Panc1 (cell line): ENCODE measurements at regions not wholly inside any gene's neighbourhood (a gene's known extent, or its start where the extent isn't known, plus 50 kb on each side); places are given as distances from the start of the nearest gene placed in this dataset.

ENCODE experiments used
- ATAC-seq: fragments of 200-7000 bp; cut with Tn5 transposase; 2 replicates; pipeline ENCODE4 v1.9.1; 2020; ENCODE audit warnings: mild to moderate bottlenecking, moderate library complexity
- BruUV-seq: library from RNA; stranded (reverse); fragments of 400-500 nt; replicated peaks from 2 replicates; lab custom pipeline; 2021; lab: Mats Ljungman, UMichigan
- CTCF ChIA-PET: fragments of 300-600 bp; sonication (Branson Sonifier 250); formaldehyde crosslinking; loops from one replicate; lab custom pipeline; 2022; ENCODE audit warnings: antibody characterized with exemption; lab: Charles Lee
- POLR2A ChIA-PET: fragments of 300-600 bp; sonication (Branson Sonifier 250); formaldehyde crosslinking; loops from one replicate; lab custom pipeline; 2022; ENCODE audit warnings: antibody characterized with exemption; lab: Charles Lee
- DNase-seq: peaks from one replicate; pipeline ENCODE4 v3.0.0-alpha.2; 2010; ENCODE audit warnings: low read depth, low spot score
- H3K27ac ChIP-seq: 2 replicates; pipeline ENCODE4 v1.5.1; 2011; ENCODE audit warnings: mild to moderate bottlenecking, low read length, inconsistent platforms
- H3K27me3 ChIP-seq: fragments of 200-500 bp; sonication (Bioruptor generic); 2 replicates; pipeline ENCODE4 v1.6.0; 2014; ENCODE audit warnings: low read length, inconsistent platforms; ENCODE audit not compliant: control insufficient read depth, insufficient read depth
- H3K36me3 ChIP-seq: fragments of 200-500 bp; sonication (Bioruptor generic); 2 replicates; pipeline ENCODE4 v1.5.1; 2014; ENCODE audit warnings: inconsistent platforms, mild to moderate bottlenecking, low read length, moderate library complexity; ENCODE audit not compliant: control insufficient read depth, insufficient read depth
- H3K4me1 ChIP-seq: 2 replicates; pipeline ENCODE4 v1.5.1; 2011; ENCODE audit warnings: inconsistent platforms, mild to moderate bottlenecking, low read length, moderate library complexity; ENCODE audit not compliant: control insufficient read depth, insufficient read depth
- H3K4me3 ChIP-seq, 2 experiments: 2 replicates each; pipeline ENCODE4 v1.5.1; 2011 to 2012; ENCODE audit warnings: low read depth in 2 of 2, low read length in 2 of 2, mild to moderate bottlenecking in 2 of 2, inconsistent platforms in 1 of 2, moderate library complexity in 1 of 2
- H3K9me3 ChIP-seq: fragments of 200-500 bp; sonication (Bioruptor generic); 2 replicates; pipeline ENCODE4 v1.5.1; 2014; ENCODE audit warnings: low read depth, mild to moderate bottlenecking, inconsistent platforms, low read length, moderate library complexity; ENCODE audit not compliant: control insufficient read depth, insufficient read depth
- CTCF ChIP-seq: fragments of 450-650 bp; IDR thresholded peaks from 2 replicates; pipeline ENCODE4 v1.5.1; 2017; ENCODE audit warnings: mild to moderate bottlenecking
- POLR2AphosphoS5 ChIP-seq: IDR thresholded peaks from 2 replicates; pipeline ENCODE4 v1.6.1; 2012; ENCODE audit warnings: mild to moderate bottlenecking, low read depth, low read length, moderate library complexity
- SIN3A ChIP-seq: IDR thresholded peaks from 2 replicates; pipeline ENCODE4 v1.6.1; 2012; ENCODE audit warnings: low read depth, mild to moderate bottlenecking, low read length, moderate library complexity, borderline replicate concordance; ENCODE audit not compliant: insufficient read depth
- TCF7L2 ChIP-seq: IDR thresholded peaks from 2 replicates; pipeline ENCODE4 v1.6.1; 2011; ENCODE audit warnings: mild to moderate bottlenecking, low read depth, low read length, inconsistent platforms
- in situ Hi-C: cut with HindIII; loops from 2 replicates; pipeline ENCODE4 v1.10.0; 2016; ENCODE audit warnings: low sequenced_read_pairs, low pct_unique_long_range_greater_than_20kb
- intact Hi-C: fragments of 100-400 bp; cut with micrococcal nuclease; formaldehyde crosslinking; loops from one replicate; pipeline ENCODE4 v1.10.0; 2022; ENCODE audit not compliant: unreplicated experiment
- TF ChIP-seq, protein P1 (sequence below), 2 experiments: IDR thresholded peaks; 2 replicates each; pipeline ENCODE4 v1.6.1; 2011 to 2012; ENCODE audit warnings: low read depth in 2 of 2, control low read depth in 1 of 2, low read length in 1 of 2, mild to moderate bottlenecking in 1 of 2, moderate library complexity in 1 of 2; ENCODE audit not compliant: insufficient read depth in 1 of 2

- no peak for DNase-seq
- intact Hi-C loops (no loop called here), in situ Hi-C loops (no loop called here)
- no TSS peak for BruUV-seq
- Histone ChIP-seq H3K9me3 (no peaks in the 10 kb centered on the region), H3K36me3 (no peaks in the 10 kb centered on the region), H3K27me3 (no peaks in the 10 kb centered on the region), H3K4me1 (no peaks in the 10 kb centered on the region), H3K27ac (no peak overlapping the region), H3K4me3 (no peak overlapping the region)
- ChIA-PET CTCF (no interaction called here), POLR2A (interaction anchor here (0.5 kb wide), 1 partner anchor 62 kb away, joined by 3 read pairs; no protein-coding TSS in a partner anchor)
- ATAC-seq = no peak
- TF ChIP-seq TCF7L2 (no peak), CTCF (no peak)
Observed at GRCh38 chr13:84121456-84121855, 239.2 kb upstream of the SLITRK1 start.

GRCh38 chr13:84118839-84119409 lies 236.7 kb upstream of the SLITRK1 start:
- Histone ChIP-seq H3K27me3 (no peaks in the 10 kb centered on the region), H3K4me1 (no peaks in the 10 kb centered on the region), H3K4me3 (no peak overlapping the region), H3K9me3 (no peaks in the 10 kb centered on the region), H3K27ac (no peak overlapping the region), H3K36me3 (no peaks in the 10 kb centered on the region)
- intact Hi-C loops = no loop called here
- ChIA-PET CTCF (no interaction called here), POLR2A (no interaction called here)
- ATAC-seq = no peak
- DNase-seq = no peak
- TF ChIP-seq CTCF = no peak
- in situ Hi-C loops = no loop called here
- BruUV-seq = no TSS peak

GRCh38 chr13:84098273-84098672 lies 216.0 kb upstream of the SLITRK1 start:
- ChIA-PET POLR2A (no interaction called here), CTCF (no interaction called here)
- H3K4me1 ChIP-seq = no peaks in the 10 kb centered on the region
- H3K36me3 ChIP-seq = no peaks in the 10 kb centered on the region
- intact Hi-C loops (no loop called here), in situ Hi-C loops (no loop called here)
- H3K9me3 ChIP-seq = no peaks in the 10 kb centered on the region
- BruUV-seq = no TSS peak
- H3K27ac ChIP-seq = no peak overlapping the region
- no peak overlapping the region for H3K4me3 ChIP-seq
- H3K27me3 ChIP-seq = no peaks in the 10 kb centered on the region
- ATAC-seq = no peak
- DNase-seq = no peak
- TF ChIP-seq POLR2AphosphoS5 (no peak), TCF7L2 (no peak), CTCF (no peak), SIN3A (no peak)
- TF ChIP-seq, protein P1, sequence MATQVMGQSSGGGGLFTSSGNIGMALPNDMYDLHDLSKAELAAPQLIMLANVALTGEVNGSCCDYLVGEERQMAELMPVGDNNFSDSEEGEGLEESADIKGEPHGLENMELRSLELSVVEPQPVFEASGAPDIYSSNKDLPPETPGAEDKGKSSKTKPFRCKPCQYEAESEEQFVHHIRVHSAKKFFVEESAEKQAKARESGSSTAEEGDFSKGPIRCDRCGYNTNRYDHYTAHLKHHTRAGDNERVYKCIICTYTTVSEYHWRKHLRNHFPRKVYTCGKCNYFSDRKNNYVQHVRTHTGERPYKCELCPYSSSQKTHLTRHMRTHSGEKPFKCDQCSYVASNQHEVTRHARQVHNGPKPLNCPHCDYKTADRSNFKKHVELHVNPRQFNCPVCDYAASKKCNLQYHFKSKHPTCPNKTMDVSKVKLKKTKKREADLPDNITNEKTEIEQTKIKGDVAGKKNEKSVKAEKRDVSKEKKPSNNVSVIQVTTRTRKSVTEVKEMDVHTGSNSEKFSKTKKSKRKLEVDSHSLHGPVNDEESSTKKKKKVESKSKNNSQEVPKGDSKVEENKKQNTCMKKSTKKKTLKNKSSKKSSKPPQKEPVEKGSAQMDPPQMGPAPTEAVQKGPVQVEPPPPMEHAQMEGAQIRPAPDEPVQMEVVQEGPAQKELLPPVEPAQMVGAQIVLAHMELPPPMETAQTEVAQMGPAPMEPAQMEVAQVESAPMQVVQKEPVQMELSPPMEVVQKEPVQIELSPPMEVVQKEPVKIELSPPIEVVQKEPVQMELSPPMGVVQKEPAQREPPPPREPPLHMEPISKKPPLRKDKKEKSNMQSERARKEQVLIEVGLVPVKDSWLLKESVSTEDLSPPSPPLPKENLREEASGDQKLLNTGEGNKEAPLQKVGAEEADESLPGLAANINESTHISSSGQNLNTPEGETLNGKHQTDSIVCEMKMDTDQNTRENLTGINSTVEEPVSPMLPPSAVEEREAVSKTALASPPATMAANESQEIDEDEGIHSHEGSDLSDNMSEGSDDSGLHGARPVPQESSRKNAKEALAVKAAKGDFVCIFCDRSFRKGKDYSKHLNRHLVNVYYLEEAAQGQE (IDR thresholded peaks at IDR 0.05; ENCODE audit: insufficient read depth in 1 of 2, low read depth in 2 of 2, low read length in 1 of 2) = no peak
